ENCODE measurements at regions not wholly inside any gene's neighbourhood (a gene's known extent, or its start where the extent isn't known, plus 50 kb on each side); places are given as distances from the start of the nearest gene placed in this dataset.
"Not testable (repeated sequence)": the region's sequence is repeated elsewhere in the genome, so short reads cannot be mapped to it uniquely, and the experiment has no call there.

- Histone ChIP-seq H3K9ac (no peak overlapping the region), H2AFZ (no peak overlapping the region), H3K4me3 (ENCODE audit: low read depth, low read length) (no peak overlapping the region), H3K79me2 (no peaks in the 10 kb centered on the region), H3K4me1 (no peaks in the 10 kb centered on the region), H3K27ac (no peak overlapping the region), H3K27me3 (ENCODE audit: control insufficient read depth, insufficient read depth, low read length) (no peaks in the 10 kb centered on the region), H3K9me3 (ENCODE audit: control insufficient read depth, low read length) (no peaks in the 10 kb centered on the region), H3K4me2 (ENCODE audit: low read length) (no peak overlapping the region), H3K36me3 (ENCODE audit: control insufficient read depth, insufficient read depth, low read length) (no peaks in the 10 kb centered on the region)
- no peak for TF ChIP-seq CTCF (IDR thresholded peaks at IDR 0.05)
Measured at GRCh38 chr3:18557216-18557615, 132.1 kb upstream of the SATB1 start.

- Histone ChIP-seq H3K4me1 (no peaks in the 10 kb centered on the region), H3K9ac (no peak overlapping the region), H3K27ac (no peak overlapping the region), H3K36me3 (ENCODE audit: control insufficient read depth, insufficient read depth, low read length) (no peaks in the 10 kb centered on the region), H3K79me2 (no peaks in the 10 kb centered on the region), H3K9me3 (ENCODE audit: control insufficient read depth, low read length) (no peaks in the 10 kb centered on the region), H3K27me3 (ENCODE audit: control insufficient read depth, insufficient read depth, low read length) (no peaks in the 10 kb centered on the region), H3K4me2 (ENCODE audit: low read length) (no peak overlapping the region), H2AFZ (no peak overlapping the region), H3K4me3 (ENCODE audit: low read depth, low read length) (no peak overlapping the region)
- no peak for TF ChIP-seq CTCF (IDR thresholded peaks at IDR 0.05)
Measured at GRCh38 chr3:18556503-18557135, 131.5 kb upstream of the SATB1 start.

GRCh38 chr3:18556001-18556408, 130.9 kb upstream of the SATB1 start:
- TF ChIP-seq CTCF (IDR thresholded peaks at IDR 0.05) = no peak
- no peaks in the 10 kb centered on the region for H3K79me2 ChIP-seq
- no peaks in the 10 kb centered on the region for H3K4me1 ChIP-seq
- no peaks in the 10 kb centered on the region for H3K9me3 ChIP-seq (ENCODE audit: control insufficient read depth, low read length)
- no peak overlapping the region for H3K9ac ChIP-seq
- no peaks in the 10 kb centered on the region for H3K36me3 ChIP-seq (ENCODE audit: control insufficient read depth, insufficient read depth, low read length)
- H3K4me2 ChIP-seq (ENCODE audit: low read length) = no peak overlapping the region
- no peak overlapping the region for H3K27ac ChIP-seq
- no peaks in the 10 kb centered on the region for H3K27me3 ChIP-seq (ENCODE audit: control insufficient read depth, insufficient read depth, low read length)
- H2AFZ ChIP-seq = no peak overlapping the region
- no peak overlapping the region for H3K4me3 ChIP-seq (ENCODE audit: low read depth, low read length)

- H2AFZ ChIP-seq; H3K4me2 ChIP-seq (ENCODE audit: low read length); H3K9ac ChIP-seq: not testable (repeated sequence)
Measured at GRCh38 chr3:18552579-18553105, 127.5 kb upstream of the SATB1 start.

GRCh38 chr3:18546632-18547031, 121.5 kb upstream of the SATB1 start:
- no peak for TF ChIP-seq CTCF (IDR thresholded peaks at IDR 0.05)
- no peaks in the 10 kb centered on the region for H3K4me1 ChIP-seq
- H3K4me3 ChIP-seq (ENCODE audit: low read depth, low read length) = no peak overlapping the region
- no peaks in the 10 kb centered on the region for H3K9me3 ChIP-seq (ENCODE audit: control insufficient read depth, low read length)
- H3K9ac ChIP-seq = no peak overlapping the region
- no peaks in the 10 kb centered on the region for H3K27me3 ChIP-seq (ENCODE audit: control insufficient read depth, insufficient read depth, low read length)
- no peaks in the 10 kb centered on the region for H3K79me2 ChIP-seq
- H3K4me2 ChIP-seq (ENCODE audit: low read length) = no peak overlapping the region
- H2AFZ ChIP-seq = no peak overlapping the region
- H3K27ac ChIP-seq = no peak overlapping the region
- no peaks in the 10 kb centered on the region for H3K36me3 ChIP-seq (ENCODE audit: control insufficient read depth, insufficient read depth, low read length)

More at GRCh38 chr3:18552579-18553105, 127.5 kb upstream of the SATB1 start:
- not testable (repeated sequence) for H3K36me3 ChIP-seq (ENCODE audit: control insufficient read depth, insufficient read depth, low read length); H3K9me3 ChIP-seq (ENCODE audit: control insufficient read depth, low read length); H3K4me3 ChIP-seq (ENCODE audit: low read depth, low read length); H3K4me1 ChIP-seq; H3K79me2 ChIP-seq; H3K27ac ChIP-seq; H3K27me3 ChIP-seq (ENCODE audit: control insufficient read depth, insufficient read depth, low read length)

Data from parathyroid adenoma (tissue), 2 donors.